Testis (tissue), 2 donors: ENCODE measurements at regions not wholly inside any gene's neighbourhood (a gene's known extent, or its start where the extent isn't known, plus 50 kb on each side); places are given as distances from the start of the nearest gene placed in this dataset.

ENCODE experiments used
- DNase-seq: peaks from one replicate; pipeline ENCODE4 v3.0.0-alpha.2; 2019
- H3K27ac ChIP-seq, 2 donors: fragments of 200-600 bp; sonication (generic); one replicate each; pipeline ENCODE4 v1.5.1; 2019
- H3K27me3 ChIP-seq: fragments of 200-600 bp; sonication (generic); one replicate; pipeline ENCODE4 v1.5.1; 2019
- H3K36me3 ChIP-seq: fragments of 200-600 bp; sonication (generic); one replicate; pipeline ENCODE4 v1.5.1; 2017; ENCODE audit warnings: low read depth; ENCODE audit errors: missing control alignments
- H3K4me1 ChIP-seq: fragments of 200-600 bp; sonication (generic); one replicate; pipeline ENCODE4 v1.5.1; 2019
- H3K4me3 ChIP-seq, 2 donors: fragments of 200-600 bp; sonication (generic); one replicate each; pipeline ENCODE4 v1.5.1; 2017 to 2019
- H3K9me3 ChIP-seq: fragments of 200-600 bp; sonication (generic); one replicate; pipeline ENCODE4 v1.5.1; 2017
- CTCF ChIP-seq, 3 experiments: fragments of 450-650 bp in 2 of 3; fragments of 200-600 bp in 1 of 3; sonication (generic) in 1 of 3; IDR thresholded peaks; one replicate each; pipeline ENCODE4 v1.5.1; 2016 to 2019; ENCODE audit warnings: antibody characterized with exemption in 3 of 3, mild to moderate bottlenecking in 2 of 3, moderate library complexity in 1 of 3
- POLR2A ChIP-seq: fragments of 450-650 bp; IDR thresholded peaks from one replicate; pipeline ENCODE4 v1.6.1; 2017; ENCODE audit warnings: antibody characterized with exemption, mild to moderate bottlenecking, moderate library complexity
- WGBS, 2 donors: methylation state at CpG; one replicate each; pipeline ENCODE4 v1.1.5; 2018; 5-methylcytosine and 5-hydroxymethylcytosine counted together
- intact Hi-C: fragments of 100-400 bp; cut with DNase I; formaldehyde crosslinking; loops from one replicate; pipeline ENCODE4 v1.15.1; 2023; ENCODE audit warnings: low total_unique reads

GRCh38 chr10:53479365-53479764 is 706.8 kb upstream of the MBL2 start:
- 64 to 69% methylated on average over 2 of the region's 2 CpGs for WGBS, 2 donors
- Histone ChIP-seq H3K36me3 (no peaks in the 10 kb centered on the region), H3K9me3 (no peaks in the 10 kb centered on the region), H3K27me3 (no peaks in the 10 kb centered on the region), H3K4me3 (no peak overlapping the region), H3K27ac (no peak overlapping the region), H3K4me1 (no peaks in the 10 kb centered on the region)
- DNase-seq: no peak
- TF ChIP-seq POLR2A (no peak), CTCF (IDR thresholded peaks at IDR 0.05) (no peak)
- intact Hi-C loops: no loop called here

- intact Hi-C loops: no loop called here
- TF ChIP-seq POLR2A (no peak), CTCF (IDR thresholded peaks at IDR 0.05) (no peak)
Measured at GRCh38 chr10:53477313-53477675, 704.7 kb upstream of the MBL2 start.

GRCh38 chr10:53476650-53477312 is 704.2 kb upstream of the MBL2 start:
- H3K9me3 ChIP-seq: no peaks in the 10 kb centered on the region
- TF ChIP-seq CTCF (IDR thresholded peaks at IDR 0.05): no peak
- no peaks in the 10 kb centered on the region for H3K4me1 ChIP-seq
- H3K36me3 ChIP-seq: no peaks in the 10 kb centered on the region
- H3K27ac ChIP-seq: no peak overlapping the region
- H3K4me3 ChIP-seq: no peak overlapping the region
- DNase-seq: no peak
- 73 to 80% methylated on average over 3 of the region's 3 CpGs for WGBS, 2 donors
- intact Hi-C loops: no loop called here
- no peaks in the 10 kb centered on the region for H3K27me3 ChIP-seq

More at GRCh38 chr10:53477313-53477675, 704.7 kb upstream of the MBL2 start:
- Histone ChIP-seq H3K27ac (no peak overlapping the region), H3K4me1 (no peaks in the 10 kb centered on the region), H3K27me3 (no peaks in the 10 kb centered on the region), H3K4me3 (no peak overlapping the region), H3K36me3 (no peaks in the 10 kb centered on the region), H3K9me3 (no peaks in the 10 kb centered on the region)
- WGBS, 2 donors: 35 to 46% methylated on average over 1 of the region's 1 CpG
- no peak for DNase-seq

GRCh38 chr10:53469383-53469782 is 696.8 kb upstream of the MBL2 start:
- TF ChIP-seq CTCF (IDR thresholded peaks at IDR 0.05) (no peak), POLR2A (no peak)
- Histone ChIP-seq H3K4me1 (no peaks in the 10 kb centered on the region), H3K4me3 (no peak overlapping the region), H3K36me3 (no peaks in the 10 kb centered on the region), H3K27ac (no peak overlapping the region), H3K9me3 (no peaks in the 10 kb centered on the region), H3K27me3 (no peaks in the 10 kb centered on the region)
- intact Hi-C loops: no loop called here
- 83 to 91% methylated on average over 2 of the region's 2 CpGs for WGBS, 2 donors
- no peak for DNase-seq

GRCh38 chr10:53463539-53463938 is 691.0 kb upstream of the MBL2 start:
- Histone ChIP-seq H3K9me3 (no peaks in the 10 kb centered on the region), H3K4me3 (no peak overlapping the region), H3K36me3 (no peaks in the 10 kb centered on the region), H3K4me1 (no peaks in the 10 kb centered on the region), H3K27me3 (no peaks in the 10 kb centered on the region), H3K27ac (no peak overlapping the region)
- DNase-seq: no peak
- intact Hi-C loops: no loop called here
- no peak for TF ChIP-seq POLR2A
- TF ChIP-seq CTCF (IDR thresholded peaks at IDR 0.05): no peak
- 80 to 90% methylated on average over 4 of the region's 4 CpGs for WGBS, 2 donors
